H9 (cell line): ENCODE measurements at regions not wholly inside any gene's neighbourhood (a gene's known extent, or its start where the extent isn't known, plus 50 kb on each side); places are given as distances from the start of the nearest gene placed in this dataset.

Experiments
- DNase-seq: peaks from one replicate; pipeline ENCODE4 v3.0.0-alpha.2; 2017
- H2AFZ ChIP-seq: one replicate; pipeline ENCODE4 v1.6.1; 2013; ENCODE audit warnings: mild to moderate bottlenecking, low read length, control low read depth, moderate library complexity
- H2AK5ac ChIP-seq: 2 replicates; pipeline ENCODE4 v1.6.1; 2013; ENCODE audit warnings: low read length, control low read depth, mixed read lengths; ENCODE audit not compliant: insufficient read length
- H2BK120ac ChIP-seq: one replicate; pipeline ENCODE4 v1.6.1; 2013; ENCODE audit warnings: low read depth, mild to moderate bottlenecking, low read length, control low read depth, inconsistent platforms; ENCODE audit not compliant: poor library complexity, severe bottlenecking
- H2BK12ac ChIP-seq: 2 replicates; pipeline ENCODE4 v1.6.1; 2013; ENCODE audit warnings: low read length, control low read depth, mixed read lengths, low read depth; ENCODE audit not compliant: insufficient read length
- H2BK15ac ChIP-seq: 2 replicates; pipeline ENCODE4 v1.6.1; 2013; ENCODE audit warnings: low read depth, low read length, control low read depth
- H2BK20ac ChIP-seq: one replicate; pipeline ENCODE4 v1.6.1; 2013; ENCODE audit warnings: low read depth, mild to moderate bottlenecking, low read length, control low read depth, inconsistent platforms; ENCODE audit not compliant: poor library complexity, severe bottlenecking
- H2BK5ac ChIP-seq: 2 replicates; pipeline ENCODE4 v1.6.1; 2013; ENCODE audit warnings: low read length, control low read depth, mixed read lengths; ENCODE audit not compliant: insufficient read length
- H3K14ac ChIP-seq: 2 replicates; pipeline ENCODE4 v1.6.1; 2013; ENCODE audit warnings: low read length, control low read depth; ENCODE audit not compliant: insufficient read depth
- H3K18ac ChIP-seq: 2 replicates; pipeline ENCODE4 v1.6.1; 2013; ENCODE audit warnings: low read depth, mild to moderate bottlenecking, mixed read lengths, low read length, control low read depth; ENCODE audit not compliant: insufficient read length
- H3K23ac ChIP-seq: 2 replicates; pipeline ENCODE4 v1.6.1; 2013; ENCODE audit warnings: low read length, control low read depth, mixed read lengths, low read depth; ENCODE audit not compliant: insufficient read length
- H3K23me2 ChIP-seq: 2 replicates; pipeline ENCODE4 v1.6.1; 2013; ENCODE audit warnings: low read depth, mild to moderate bottlenecking, mixed read lengths, low read length, control low read depth; ENCODE audit not compliant: insufficient read length, poor library complexity, severe bottlenecking
- H3K27ac ChIP-seq: 2 replicates; pipeline ENCODE4 v1.5.1; 2013; ENCODE audit warnings: low read length, control low read depth, mixed read lengths, low read depth; ENCODE audit not compliant: insufficient read length
- H3K27me3 ChIP-seq: 2 replicates; pipeline ENCODE4 v1.6.1; 2013; ENCODE audit warnings: low read length, control low read depth, inconsistent platforms; ENCODE audit not compliant: insufficient read depth
- H3K4ac ChIP-seq: 2 replicates; pipeline ENCODE4 v1.6.1; 2013; ENCODE audit warnings: low read depth, mild to moderate bottlenecking, control low read depth, inconsistent platforms, low read length, moderate library complexity
- H3K4me1 ChIP-seq: 2 replicates; pipeline ENCODE4 v1.6.1; 2013; ENCODE audit warnings: low read length, control low read depth, inconsistent platforms; ENCODE audit not compliant: insufficient read depth
- H3K4me2 ChIP-seq: 2 replicates; pipeline ENCODE4 v1.6.1; 2013; ENCODE audit warnings: low read length, control low read depth, mixed read lengths; ENCODE audit not compliant: insufficient read length, insufficient read depth
- H3K56ac ChIP-seq: 2 replicates; pipeline ENCODE4 v1.6.1; 2013; ENCODE audit warnings: low read depth, mild to moderate bottlenecking, mixed read lengths, low read length, control low read depth; ENCODE audit not compliant: insufficient read length
- H3K79me1 ChIP-seq: 2 replicates; pipeline ENCODE4 v1.6.1; 2013; ENCODE audit warnings: low read depth, mild to moderate bottlenecking, moderate library complexity, low read length, control low read depth, inconsistent platforms; ENCODE audit not compliant: insufficient read depth, poor library complexity, severe bottlenecking
- H3K79me2 ChIP-seq: 2 replicates; pipeline ENCODE4 v1.6.1; 2013; ENCODE audit warnings: low read length, control low read depth, inconsistent platforms; ENCODE audit not compliant: insufficient read depth
- H3K9ac ChIP-seq: 2 replicates; pipeline ENCODE4 v1.6.1; 2013; ENCODE audit warnings: low read length, control low read depth, mixed read lengths; ENCODE audit not compliant: insufficient read length; ENCODE audit errors: extremely low read depth
- H3K9me3 ChIP-seq: one replicate; pipeline ENCODE4 v1.6.1; 2013; ENCODE audit warnings: low read depth, low read length, inconsistent platforms; ENCODE audit not compliant: control insufficient read depth
- H3T11ph ChIP-seq: one replicate; pipeline ENCODE4 v1.6.1; 2013; ENCODE audit warnings: mild to moderate bottlenecking, low read length, control low read depth, inconsistent platforms
- H4K20me1 ChIP-seq: one replicate; pipeline ENCODE4 v1.6.1; 2013; ENCODE audit not compliant: control insufficient read depth, insufficient read length, insufficient read depth
- H4K5ac ChIP-seq: 2 replicates; pipeline ENCODE4 v1.6.1; 2013; ENCODE audit warnings: low read depth, mild to moderate bottlenecking, mixed read lengths, low read length, control low read depth; ENCODE audit not compliant: insufficient read length
- H4K8ac ChIP-seq: replicated peaks from 2 replicates; pipeline ENCODE4 v1.6.1; 2013; ENCODE audit warnings: low read length, control low read depth, mixed read lengths, low read depth; ENCODE audit not compliant: insufficient read length
- H4K91ac ChIP-seq: 2 replicates; pipeline ENCODE4 v1.6.1; 2013; ENCODE audit warnings: low read depth, mild to moderate bottlenecking, moderate library complexity, mixed read lengths, low read length, control low read depth; ENCODE audit not compliant: insufficient read length
- H3K27ac Mint-ChIP-seq, 3 experiments: 2 replicates in 2 of 3; 3 replicates in 1 of 3; pipeline ENCODE4 v1.8.0; 2020 to 2021; ENCODE audit warnings: mixed read lengths in 3 of 3, mild to moderate bottlenecking in 1 of 3, moderate library complexity in 1 of 3
- H3K27me3 Mint-ChIP-seq: 2 replicates; pipeline ENCODE4 v1.8.0; 2021; ENCODE audit warnings: low read depth, mild to moderate bottlenecking, moderate library complexity, mixed read lengths
- H3K36me3 Mint-ChIP-seq, 3 experiments: 2 replicates in 2 of 3; 3 replicates in 1 of 3; pipeline ENCODE4 v1.8.0; 2020 to 2021; ENCODE audit warnings: low read depth in 3 of 3, mixed read lengths in 3 of 3; ENCODE audit not compliant: insufficient read depth in 1 of 3
- H3K4me1 Mint-ChIP-seq, 2 experiments: 2 replicates each; pipeline ENCODE4 v1.8.0; 2020; ENCODE audit warnings: mixed read lengths in 2 of 2
- H3K4me3 Mint-ChIP-seq, 2 experiments: 2 replicates in 1 of 2; 3 replicates in 1 of 2; pipeline ENCODE4 v1.8.0; 2020 to 2021; ENCODE audit warnings: mild to moderate bottlenecking in 2 of 2, mixed read lengths in 2 of 2, moderate library complexity in 1 of 2
- H3K9me3 Mint-ChIP-seq, 2 experiments: 2 replicates in 1 of 2; 3 replicates in 1 of 2; pipeline ENCODE4 v1.8.0; 2020; ENCODE audit warnings: mild to moderate bottlenecking in 2 of 2, mixed read lengths in 2 of 2, moderate library complexity in 1 of 2
- CTCF ChIP-seq: fragments of 200-600 bp; sonication (generic); conservative IDR thresholded peaks from 3 replicates; pipeline ENCODE4 v1.8.0; 2021; ENCODE audit warnings: antibody characterized with exemption, mild to moderate bottlenecking
- WGBS: extraction: QIAGEN DNeasy Blood & Tissue Kit; methylation state at CpG from one replicate; pipeline ENCODE4 v1.1.7; 2013; ENCODE audit warnings: missing lambda C conversion rate, low lambda C conversion rate, mixed read lengths; ENCODE audit not compliant: insufficient read length; ENCODE audit errors: extremely low coverage; 5-methylcytosine and 5-hydroxymethylcytosine counted together

DNA sequence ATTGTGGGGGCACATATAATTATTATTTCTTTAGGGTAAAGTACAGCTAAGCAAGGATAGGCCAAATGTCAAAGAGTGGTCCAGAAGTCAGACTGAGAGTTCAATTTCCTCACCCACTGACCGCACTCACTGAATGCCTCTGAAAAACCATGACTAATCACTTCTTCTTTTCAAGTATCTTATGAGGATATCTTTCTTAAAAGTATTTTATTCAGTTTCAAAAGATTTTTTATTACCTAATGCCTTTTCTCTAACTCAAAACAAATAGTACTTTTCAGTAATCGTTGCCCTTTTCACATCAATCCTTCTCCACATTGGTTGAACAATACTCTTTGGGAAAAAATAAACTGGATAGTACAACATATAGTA, 61.7 kb upstream of the CAMK2D start:
- H3K36me3 Mint-ChIP-seq, result no peaks in the 10 kb centered on the region
- Histone ChIP-seq H3K9me3 (no peaks in the 10 kb centered on the region), H4K5ac (no peak overlapping the region), H2BK20ac (no peak overlapping the region), H3K14ac (no peak overlapping the region), H3K9ac (no peak overlapping the region), H3K79me1 (no peaks in the 10 kb centered on the region), H3K23me2 (no peaks in the 10 kb centered on the region), H3K23ac (no peak overlapping the region), H4K91ac (no peak overlapping the region), H2AFZ (no peak overlapping the region), H4K8ac (no peak overlapping the region), H2BK120ac (no peak overlapping the region), H3K4me1 (no peaks in the 10 kb centered on the region), H4K20me1 (no peaks in the 10 kb centered on the region), H3K27ac (no peak overlapping the region), H3K27me3 (no peaks in the 10 kb centered on the region), H3K79me2 (no peaks in the 10 kb centered on the region), H3K56ac (no peak overlapping the region), H3K4me2 (no peak overlapping the region), H2BK5ac (no peak overlapping the region), H3T11ph (no peak overlapping the region), H2BK12ac (no peak overlapping the region), H2AK5ac (no peak overlapping the region), H3K4ac (no peak overlapping the region), H3K18ac (no peak overlapping the region), H2BK15ac (no peak overlapping the region)
- WGBS, result no CpG with 5 or more reads among the region's 2 CpGs
- no peak for TF ChIP-seq CTCF
- no peak overlapping the region for H3K4me3 Mint-ChIP-seq
- no peaks in the 10 kb centered on the region for H3K9me3 Mint-ChIP-seq
- H3K4me1 Mint-ChIP-seq, result peaks cover 2 to 3% of the 10 kb centered on the region in 2 experiments; a peak in 3 of 4 replicates
- H3K27me3 Mint-ChIP-seq, result no peaks in the 10 kb centered on the region
- no peak overlapping the region for H3K27ac Mint-ChIP-seq
- DNase-seq, result no peak
